EL (cell line): ENCODE measurements at regions not wholly inside any gene's neighbourhood (a gene's known extent, or its start where the extent isn't known, plus 50 kb on each side); places are given as distances from the start of the nearest gene placed in this dataset.
A peak's percentile ranks its signal among the peaks of the same experiment; 100 is the strongest.
"Not testable (repeated sequence)": the region's sequence is repeated elsewhere in the genome, so short reads cannot be mapped to it uniquely, and the experiment has no call there.

Experiments
- DNase-seq: peaks from one replicate; pipeline ENCODE4 v3.0.0-alpha.2; 2016

GRCh38 chr21:5105939-5106708 lies 5415.3 kb upstream of the TPTE start:
- DNase-seq = not testable (repeated sequence)

GRCh38 chr21:5106767-5107464 lies 5414.5 kb upstream of the TPTE start:
- DNase-seq = not testable (repeated sequence)

GRCh38 chr21:5107637-5108036 lies 5413.7 kb upstream of the TPTE start:
- DNase-seq = not testable (repeated sequence)

DNA sequence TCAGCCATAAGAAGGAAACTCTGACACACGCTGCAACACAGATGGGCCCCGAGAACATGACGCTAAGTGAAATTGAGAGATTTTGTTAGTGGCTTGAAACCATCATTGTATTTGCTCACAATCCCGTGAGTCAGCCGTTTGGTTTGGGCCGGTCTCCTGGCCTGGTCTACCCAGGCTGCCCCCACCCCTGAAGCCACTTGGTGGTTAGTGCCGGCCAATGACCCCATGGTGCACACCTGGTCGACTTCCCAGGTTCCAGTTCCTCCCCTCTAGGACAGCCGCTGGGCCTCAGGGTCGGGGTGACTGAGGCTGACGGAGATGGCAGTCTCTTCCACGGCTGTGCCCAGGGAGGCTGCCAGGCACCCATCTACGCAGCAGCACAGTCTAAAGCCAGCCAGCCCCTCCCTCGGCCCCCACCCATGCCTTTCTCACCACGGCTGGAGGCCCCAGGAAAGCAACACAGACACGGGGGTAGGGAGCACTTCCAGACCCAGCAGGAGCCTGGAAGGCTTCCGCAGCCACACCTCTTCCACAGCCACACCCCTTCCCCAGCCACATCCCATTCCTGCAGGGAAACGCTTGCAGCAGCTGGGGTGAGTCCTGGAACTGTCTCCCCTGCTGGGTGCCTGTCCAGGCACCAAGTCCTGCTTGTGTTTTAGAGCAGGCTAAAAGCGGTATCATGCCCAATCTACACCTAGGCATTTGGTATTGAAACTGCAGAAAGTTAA lies 5413.2 kb upstream of the TPTE start:
- DNase-seq = not testable (repeated sequence)

DNA sequence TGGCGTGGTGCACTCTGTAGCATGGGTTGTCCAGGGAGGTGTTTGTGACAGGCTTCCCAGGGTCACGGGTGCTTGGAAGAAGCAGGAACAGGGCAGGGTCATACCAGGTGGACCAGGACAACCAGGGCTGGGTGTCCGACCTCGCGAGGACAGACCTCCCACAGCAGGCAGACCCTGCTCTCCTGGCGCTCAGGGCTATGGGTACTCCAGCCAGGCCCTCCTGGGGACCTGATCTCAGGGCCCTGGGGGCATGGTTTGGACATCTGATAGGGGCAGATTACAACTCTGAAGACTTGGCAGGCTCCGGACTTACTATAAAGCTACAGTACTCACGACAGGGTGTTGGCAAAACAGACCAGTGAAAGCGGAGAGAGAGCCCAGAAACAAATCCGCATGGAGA lies 5410.2 kb upstream of the TPTE start:
- not testable (repeated sequence) for DNase-seq

- DNase-seq = not testable (repeated sequence)
Measured at GRCh38 chr21:5113092-5113491, 5408.3 kb upstream of the TPTE start.

GRCh38 chr21:5114468-5114867 lies 5406.9 kb upstream of the TPTE start:
- DNase-seq = not testable (repeated sequence)

DNA sequence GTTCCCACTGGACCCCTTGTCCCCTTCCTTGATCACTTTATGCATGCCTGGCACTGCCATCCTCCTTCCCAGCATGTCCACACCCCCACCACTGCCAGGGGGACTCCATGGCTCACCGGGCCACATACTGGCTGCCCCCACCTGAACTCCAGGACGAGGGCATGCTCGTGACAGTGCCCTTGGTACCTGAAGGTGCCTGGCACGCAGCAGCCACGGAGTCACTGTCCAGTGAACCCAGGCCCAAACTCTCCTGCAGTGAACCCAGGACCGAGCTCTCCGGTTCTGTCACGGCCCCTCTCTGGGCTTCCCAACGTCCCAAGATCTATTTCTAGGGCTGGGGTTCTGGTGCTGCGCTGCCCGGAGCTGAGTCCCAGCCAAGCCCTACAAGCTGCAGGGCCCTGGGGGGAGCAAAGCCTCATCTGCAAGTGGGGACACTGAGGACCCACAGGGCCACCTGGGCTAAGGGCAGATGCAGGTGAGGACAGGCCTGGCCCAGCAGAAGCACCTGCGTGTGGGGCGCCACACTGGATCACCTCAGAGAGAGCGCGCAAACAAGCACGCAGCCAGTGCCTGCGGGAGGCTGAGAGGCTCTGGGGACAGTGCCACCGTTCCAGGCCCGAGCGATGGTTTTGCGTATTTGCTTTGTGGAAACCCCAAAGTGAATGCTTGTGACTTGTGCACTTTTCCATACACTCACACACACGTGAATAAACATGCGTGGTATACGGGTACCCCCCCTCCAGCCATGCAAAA lies 5406.3 kb upstream of the TPTE start:
- not testable (repeated sequence) for DNase-seq

DNA sequence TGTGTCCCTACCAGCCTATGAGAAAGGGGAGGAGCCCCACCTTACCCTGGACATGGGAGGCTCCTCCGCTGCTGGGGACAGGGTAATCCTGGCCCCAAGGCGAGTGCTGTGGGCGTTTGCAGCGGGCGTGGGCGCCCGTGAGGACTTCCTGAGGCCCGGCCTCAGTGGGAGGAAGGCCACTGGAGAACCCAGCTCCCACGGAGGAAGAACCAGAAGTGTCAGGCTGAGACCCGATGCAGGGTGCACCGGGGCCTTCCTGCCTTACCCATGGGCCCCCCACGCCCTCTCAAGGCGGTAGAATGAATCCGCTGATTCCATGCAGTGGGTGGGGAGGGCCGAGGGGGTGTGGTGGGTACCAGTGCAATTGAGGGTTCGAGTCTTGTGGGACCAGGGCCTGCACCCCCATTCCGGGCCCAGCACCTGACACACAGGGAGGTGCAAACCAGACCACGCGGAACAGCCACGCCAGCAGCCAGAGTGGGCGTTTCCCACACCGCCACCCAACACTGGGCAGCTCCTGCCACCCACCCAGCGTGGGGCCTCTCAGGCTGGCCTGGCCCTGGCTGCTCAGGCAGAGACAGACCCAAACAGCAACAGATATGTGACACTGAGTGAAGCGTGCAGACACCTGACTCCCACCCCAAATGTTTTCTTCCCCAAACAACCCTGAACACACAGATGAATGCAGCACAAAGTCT lies 5405.6 kb upstream of the TPTE start:
- DNase-seq = not testable (repeated sequence)

DNA sequence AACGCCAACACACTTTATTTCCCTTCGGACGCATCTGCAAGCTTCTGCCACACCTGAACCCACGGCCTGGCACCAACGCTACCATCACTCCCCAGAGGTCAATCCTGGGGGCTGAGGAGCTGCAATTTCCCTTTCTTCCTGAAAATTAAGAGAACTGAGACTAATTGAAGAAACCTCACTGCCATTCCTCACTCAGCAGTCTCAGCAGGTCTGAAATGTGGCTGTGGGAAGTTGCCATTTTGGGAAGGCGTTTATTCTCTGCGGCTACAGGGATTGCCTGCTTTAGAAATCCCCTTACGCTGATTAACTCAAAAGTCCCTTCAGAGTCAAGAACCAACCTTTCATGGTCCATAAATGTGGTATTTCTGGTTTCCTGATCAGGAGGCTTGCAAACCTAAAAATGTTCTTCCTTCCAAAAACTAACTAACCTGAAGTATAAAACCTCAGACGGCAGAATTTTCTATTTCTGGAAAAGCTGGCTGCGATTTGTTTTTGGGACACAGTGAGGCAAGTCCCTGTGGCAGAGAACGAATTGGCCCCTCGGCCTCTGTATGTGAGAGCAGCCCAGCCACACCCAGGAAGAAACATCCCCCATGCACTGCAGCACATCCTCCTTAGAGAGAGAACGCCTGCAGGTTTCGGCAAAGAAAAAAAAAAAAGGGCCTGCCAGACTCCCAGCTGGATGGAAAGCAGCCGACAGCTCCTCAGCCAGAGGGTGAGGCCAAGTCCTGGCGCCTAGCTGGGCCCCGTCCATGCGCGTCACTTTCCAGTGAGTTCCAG lies 5404.8 kb upstream of the TPTE start:
- not testable (repeated sequence) for DNase-seq

DNA sequence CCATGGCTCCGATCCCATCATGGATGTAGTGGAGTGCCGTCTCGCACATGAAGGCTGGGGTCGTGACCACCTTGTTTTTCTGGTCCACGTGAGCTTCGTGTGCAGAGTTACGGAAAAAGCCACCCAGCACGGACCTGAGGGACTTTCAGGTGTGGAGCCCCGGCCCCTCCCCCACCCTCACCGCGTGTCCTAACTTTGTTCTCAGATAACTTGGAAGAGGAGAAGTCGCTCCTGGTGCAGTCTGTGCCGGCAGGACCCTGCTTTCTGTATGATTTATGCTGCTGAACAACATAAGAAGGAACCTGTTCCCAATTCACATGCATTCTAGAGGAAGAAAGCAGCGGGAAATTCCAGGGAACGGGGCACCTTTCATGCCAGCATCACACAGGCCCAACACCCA lies 5404.2 kb upstream of the TPTE start:
- not testable (repeated sequence) for DNase-seq

GRCh38 chr21:5117666-5118295 lies 5403.6 kb upstream of the TPTE start:
- not testable (repeated sequence) for DNase-seq

- not testable (repeated sequence) for DNase-seq
Measured at GRCh38 chr21:5118296-5118679, 5403.1 kb upstream of the TPTE start.

- DNase-seq = not testable (repeated sequence)
Measured at GRCh38 chr21:5119179-5119578, 5402.2 kb upstream of the TPTE start.

DNA sequence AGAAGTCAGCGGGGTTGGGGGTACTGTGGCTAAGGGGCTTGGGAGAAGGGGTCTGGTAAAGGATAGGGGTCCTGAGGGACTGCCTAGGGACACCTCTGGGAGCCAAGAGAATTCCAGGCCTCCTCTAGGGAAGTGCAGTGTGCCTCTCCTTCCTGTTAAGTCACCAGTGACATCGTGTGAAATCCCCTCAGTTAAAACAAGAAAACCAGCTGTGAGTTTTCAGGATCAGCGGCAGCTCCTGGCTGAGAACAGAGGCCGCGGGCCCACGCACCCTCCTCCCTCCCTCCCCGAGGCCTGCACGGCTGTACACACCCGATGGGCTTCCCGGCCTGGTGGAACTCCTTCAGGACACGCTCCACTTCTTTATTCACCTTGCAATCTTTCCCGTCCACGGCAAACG lies 5400.0 kb upstream of the TPTE start:
- not testable (repeated sequence) for DNase-seq

DNA sequence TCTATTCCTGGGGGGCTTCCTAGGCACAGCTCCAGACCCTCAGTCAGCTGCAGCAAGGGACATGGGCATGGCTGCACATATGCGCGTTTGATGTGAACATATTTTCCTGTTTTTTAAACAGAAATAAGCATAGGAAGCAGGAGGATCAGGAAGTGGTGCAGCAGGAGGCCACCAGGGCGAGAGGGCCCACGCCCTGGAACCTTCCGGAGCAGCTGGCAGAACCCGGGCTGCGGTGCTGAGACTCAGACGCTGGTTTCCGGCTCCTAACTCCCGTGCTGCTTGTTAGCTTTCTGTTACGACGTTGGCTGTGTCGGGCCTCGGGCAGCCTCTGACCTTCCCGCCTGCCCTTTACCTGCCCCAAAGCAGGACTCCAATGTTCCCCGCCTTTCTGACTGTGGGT lies 5399.5 kb upstream of the TPTE start:
- DNase-seq = not testable (repeated sequence)

GRCh38 chr21:5123655-5124054 lies 5397.7 kb upstream of the TPTE start:
- not testable (repeated sequence) for DNase-seq

GRCh38 chr21:5128261-5128660 lies 5393.1 kb upstream of the TPTE start:
- DNase-seq = peak; percentile 35

DNA sequence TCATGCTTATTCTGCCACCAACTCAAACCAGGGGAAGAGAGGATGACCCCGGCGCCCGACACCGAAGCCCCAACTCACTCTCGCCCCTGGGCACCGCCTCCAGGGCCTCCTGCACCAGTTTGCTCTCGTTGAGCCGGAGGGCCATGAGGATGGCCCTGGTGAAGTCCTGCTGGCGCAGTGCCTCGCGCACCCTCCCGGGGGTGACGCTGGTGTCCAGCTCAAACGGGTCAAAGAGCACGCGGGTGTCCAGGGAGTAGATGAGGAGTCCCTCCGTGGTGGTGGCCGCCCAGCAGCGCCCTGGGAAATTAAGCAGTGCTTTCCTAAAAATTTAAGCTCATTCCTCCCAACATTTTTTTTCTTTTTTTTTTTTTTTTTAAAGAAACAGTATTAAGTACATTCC lies 5387.6 kb upstream of the TPTE start:
- not testable (repeated sequence) for DNase-seq

- not testable (repeated sequence) for DNase-seq
Measured at GRCh38 chr21:5136406-5136805, 5385.0 kb upstream of the TPTE start.

DNA sequence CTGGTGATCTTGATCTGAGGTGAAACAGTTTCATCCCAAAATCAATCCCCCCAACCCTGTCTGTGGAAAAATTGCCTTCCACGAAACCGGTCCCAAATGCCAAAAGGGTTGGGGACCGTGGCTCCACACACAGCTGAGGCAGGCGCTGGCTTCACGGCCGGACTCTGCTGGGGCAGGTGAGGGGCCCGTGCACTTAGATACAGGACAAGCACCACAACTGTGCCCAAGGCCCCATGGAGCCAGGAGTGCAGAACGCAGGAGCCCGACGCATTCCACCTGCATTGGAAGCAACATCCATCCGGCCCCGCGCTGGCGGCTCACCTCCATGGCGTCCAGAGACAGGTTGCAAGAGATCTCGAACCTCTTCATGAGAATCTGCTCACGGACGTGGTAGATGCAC lies 5384.4 kb upstream of the TPTE start:
- DNase-seq = not testable (repeated sequence)
